ENCODE measurements at regions not wholly inside any gene's neighbourhood (a gene's known extent, or its start where the extent isn't known, plus 50 kb on each side); places are given as distances from the start of the nearest gene placed in this dataset.

DNA sequence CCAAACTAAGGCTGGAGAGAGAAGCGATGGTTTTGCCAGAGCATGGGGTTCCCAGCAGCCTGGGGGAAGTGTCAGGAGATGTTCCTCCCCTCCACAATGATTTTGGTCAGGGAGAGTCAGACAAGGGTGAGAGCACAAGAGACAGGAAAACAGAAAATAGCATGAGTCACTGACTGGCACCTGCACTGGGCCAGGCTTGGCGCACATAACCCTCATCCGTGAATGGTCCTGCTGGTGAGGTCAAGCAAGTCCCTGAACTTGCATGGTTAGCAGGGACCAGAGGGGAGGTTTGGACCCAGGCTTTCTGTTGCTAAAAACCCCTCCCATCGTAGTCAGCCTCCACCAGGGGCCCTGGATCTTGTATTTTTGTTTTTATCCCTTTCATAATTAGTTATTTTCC, 174.5 kb upstream of the MYT1L start:
- no peak overlapping the region for H3K4me3 ChIP-seq
- H3K27me3 ChIP-seq = no peaks in the 10 kb centered on the region
- H3K36me3 ChIP-seq = no peaks in the 10 kb centered on the region
- H3K27ac ChIP-seq = no peak overlapping the region
- H3K9me3 ChIP-seq = no peaks in the 10 kb centered on the region
- intact Hi-C loops (cut with DNase I; ENCODE audit: low total_unique reads) = no loop called here
- TF ChIP-seq, protein P1, sequence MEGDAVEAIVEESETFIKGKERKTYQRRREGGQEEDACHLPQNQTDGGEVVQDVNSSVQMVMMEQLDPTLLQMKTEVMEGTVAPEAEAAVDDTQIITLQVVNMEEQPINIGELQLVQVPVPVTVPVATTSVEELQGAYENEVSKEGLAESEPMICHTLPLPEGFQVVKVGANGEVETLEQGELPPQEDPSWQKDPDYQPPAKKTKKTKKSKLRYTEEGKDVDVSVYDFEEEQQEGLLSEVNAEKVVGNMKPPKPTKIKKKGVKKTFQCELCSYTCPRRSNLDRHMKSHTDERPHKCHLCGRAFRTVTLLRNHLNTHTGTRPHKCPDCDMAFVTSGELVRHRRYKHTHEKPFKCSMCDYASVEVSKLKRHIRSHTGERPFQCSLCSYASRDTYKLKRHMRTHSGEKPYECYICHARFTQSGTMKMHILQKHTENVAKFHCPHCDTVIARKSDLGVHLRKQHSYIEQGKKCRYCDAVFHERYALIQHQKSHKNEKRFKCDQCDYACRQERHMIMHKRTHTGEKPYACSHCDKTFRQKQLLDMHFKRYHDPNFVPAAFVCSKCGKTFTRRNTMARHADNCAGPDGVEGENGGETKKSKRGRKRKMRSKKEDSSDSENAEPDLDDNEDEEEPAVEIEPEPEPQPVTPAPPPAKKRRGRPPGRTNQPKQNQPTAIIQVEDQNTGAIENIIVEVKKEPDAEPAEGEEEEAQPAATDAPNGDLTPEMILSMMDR (IDR thresholded peaks at IDR 0.05) = no peak
- no peak for TF ChIP-seq POLR2A (IDR thresholded peaks at IDR 0.05)
- no peaks in the 10 kb centered on the region for H3K4me1 ChIP-seq
- no peak for DNase-seq

DNA sequence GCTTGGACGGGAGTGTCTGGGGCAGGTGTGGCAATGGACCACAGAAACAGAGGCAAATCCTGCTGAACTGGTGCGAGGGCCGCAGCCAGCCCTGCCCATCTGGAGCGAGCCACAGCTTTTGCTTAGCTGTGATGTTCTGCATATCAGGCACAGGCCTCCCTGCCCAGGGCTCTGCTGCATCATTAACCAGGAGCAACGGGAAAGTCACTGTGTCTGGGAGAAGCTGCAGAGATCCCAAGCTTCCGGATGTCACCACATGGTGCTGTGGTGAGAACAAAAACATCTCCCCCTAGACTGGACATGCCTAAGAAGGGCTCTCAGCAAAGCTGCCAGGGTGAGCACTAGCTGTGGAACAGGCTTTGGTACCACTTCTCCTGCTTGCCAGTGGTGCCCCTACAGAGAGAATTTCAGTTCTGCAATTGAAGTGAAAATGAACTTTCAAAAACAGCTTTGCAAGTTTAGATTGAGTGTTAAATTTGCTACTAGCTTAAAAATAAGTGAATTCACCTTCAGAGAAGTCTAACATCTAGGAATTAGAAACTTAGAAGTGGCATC, 172.9 kb upstream of the MYT1L start:
- TF ChIP-seq POLR2A (IDR thresholded peaks at IDR 0.05) = no peak
- TF ChIP-seq, protein P1 (IDR thresholded peaks at IDR 0.05) = no peak
- Histone ChIP-seq H3K27ac (no peak overlapping the region), H3K9me3 (no peaks in the 10 kb centered on the region), H3K4me1 (no peaks in the 10 kb centered on the region), H3K4me3 (no peak overlapping the region), H3K27me3 (no peaks in the 10 kb centered on the region), H3K36me3 (no peaks in the 10 kb centered on the region)
- no peak for DNase-seq
- intact Hi-C loops (cut with DNase I; ENCODE audit: low total_unique reads) = no loop called here

DNA sequence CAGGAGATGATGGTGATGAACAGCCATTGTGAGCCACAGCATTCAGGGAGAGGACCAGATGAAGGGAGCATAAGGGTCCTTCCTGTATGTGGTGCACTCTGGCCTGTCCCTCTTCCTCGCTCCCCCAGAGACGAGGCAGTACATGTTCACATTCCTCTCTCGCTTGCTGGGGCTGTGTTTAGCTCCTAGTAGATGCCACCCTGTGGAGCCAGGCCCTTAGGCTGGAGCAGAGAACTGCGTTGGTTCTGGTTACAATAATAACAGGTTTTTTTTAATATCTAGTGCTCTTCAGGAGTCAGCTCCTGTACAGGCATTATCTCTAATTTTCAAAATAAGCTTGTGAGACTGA, 171.1 kb upstream of the MYT1L start:
- TF ChIP-seq, protein P1 (IDR thresholded peaks at IDR 0.05) = no peak
- no peak for TF ChIP-seq POLR2A (IDR thresholded peaks at IDR 0.05)
- intact Hi-C loops (cut with DNase I; ENCODE audit: low total_unique reads) = no loop called here
- Histone ChIP-seq H3K27me3 (no peaks in the 10 kb centered on the region), H3K4me3 (no peak overlapping the region), H3K4me1 (no peaks in the 10 kb centered on the region), H3K36me3 (no peaks in the 10 kb centered on the region), H3K9me3 (no peaks in the 10 kb centered on the region), H3K27ac (no peak overlapping the region)
- DNase-seq = no peak

DNA sequence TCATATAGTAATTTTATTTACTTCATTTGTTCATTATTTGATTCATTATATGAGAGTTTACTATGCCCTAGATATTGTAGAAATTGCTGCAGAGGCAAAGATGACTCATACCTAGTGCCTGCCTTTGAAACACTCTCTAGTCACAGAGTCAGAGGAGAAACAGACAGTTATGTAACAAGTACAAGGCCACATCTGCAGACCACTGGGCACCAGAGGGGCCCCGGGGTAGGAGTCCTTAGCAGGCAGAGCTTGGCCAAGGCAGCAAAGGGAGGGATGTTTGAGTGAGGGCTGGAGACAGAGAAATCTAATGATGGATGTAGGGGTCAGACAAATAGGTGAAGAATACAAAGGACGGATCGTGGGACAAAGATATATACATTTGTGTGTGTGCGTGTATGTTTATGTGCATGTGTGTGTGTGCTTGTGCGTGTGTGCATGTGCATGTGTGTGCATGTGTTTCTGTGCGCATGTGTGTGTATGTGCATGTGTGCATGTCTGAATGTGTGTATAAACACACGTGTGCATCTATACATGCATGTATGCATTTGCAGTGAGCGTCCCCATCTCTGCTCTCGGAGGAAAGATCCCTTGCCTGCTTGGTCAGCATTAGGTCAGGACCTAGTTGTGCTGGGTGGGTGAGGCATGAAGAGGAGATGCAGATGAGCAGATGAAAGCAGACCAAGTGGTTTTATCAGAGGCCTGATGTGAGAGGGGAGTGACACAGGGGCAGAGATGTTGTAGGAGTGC, 170.6 kb upstream of the MYT1L start:
- DNase-seq = no peak
- Histone ChIP-seq H3K27me3 (no peaks in the 10 kb centered on the region), H3K4me1 (no peaks in the 10 kb centered on the region), H3K4me3 (no peak overlapping the region), H3K9me3 (no peaks in the 10 kb centered on the region), H3K36me3 (no peaks in the 10 kb centered on the region), H3K27ac (no peak overlapping the region)
- TF ChIP-seq, protein P1 (IDR thresholded peaks at IDR 0.05) = no peak
- TF ChIP-seq POLR2A (IDR thresholded peaks at IDR 0.05) = no peak
- intact Hi-C loops (cut with DNase I; ENCODE audit: low total_unique reads) = no loop called here

DNA sequence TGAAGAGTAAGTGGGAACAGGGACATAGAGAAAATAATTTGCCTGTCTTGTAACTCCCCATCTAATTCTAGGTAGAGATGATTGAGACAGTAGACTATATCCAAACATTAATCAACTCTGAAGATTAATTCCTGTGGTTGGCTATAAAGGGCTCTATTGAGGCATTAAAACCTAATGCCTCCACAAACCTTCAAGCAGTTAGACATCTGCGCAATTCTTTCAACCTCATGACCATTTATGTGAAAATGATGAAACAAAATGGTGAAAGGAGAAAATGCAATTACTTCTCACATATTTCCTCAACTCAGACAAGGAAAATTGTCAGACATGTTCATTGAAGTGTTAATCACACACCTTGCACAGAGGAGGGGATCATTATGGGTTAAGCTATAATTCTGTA, 164.5 kb upstream of the MYT1L start:
- no peaks in the 10 kb centered on the region for H3K36me3 ChIP-seq
- DNase-seq = no peak
- TF ChIP-seq, protein P1 (IDR thresholded peaks at IDR 0.05) = no peak
- no peak for TF ChIP-seq POLR2A (IDR thresholded peaks at IDR 0.05)

More for the DNA sequence above, 164.5 kb upstream of the MYT1L start:
- intact Hi-C loops (cut with DNase I; ENCODE audit: low total_unique reads) = no loop called here
- no peak overlapping the region for H3K27ac ChIP-seq
- no peaks in the 10 kb centered on the region for H3K9me3 ChIP-seq
- H3K4me1 ChIP-seq = no peaks in the 10 kb centered on the region
- no peak overlapping the region for H3K4me3 ChIP-seq
- H3K27me3 ChIP-seq = no peaks in the 10 kb centered on the region

All from uterus (tissue), 3 donors.